SK-N-SH (cell line): ENCODE measurements at regions not wholly inside any gene's neighbourhood (a gene's known extent, or its start where the extent isn't known, plus 50 kb on each side); places are given as distances from the start of the nearest gene placed in this dataset.

Experiments
- CTCF ChIA-PET: fragments of 300-600, 350-600 bp; formaldehyde crosslinking; extraction: SDS; loops from one replicate; lab custom pipeline; 2021; lab: Yijun Ruan, JAX
- POLR2A ChIA-PET: fragments of 350-600 bp; sonication (Branson Sonifier 250); formaldehyde crosslinking; extraction: SDS; loops from one replicate; lab custom pipeline; 2020; ENCODE audit warnings: antibody characterized with exemption, inconsistent platforms; lab: Yijun Ruan, JAX
- DNase-seq: peaks from one replicate; pipeline ENCODE4 v3.0.0; 2012
- H2AFZ ChIP-seq: fragments of 200-600 bp; sonication (generic); 2 replicates; pipeline ENCODE4 v1.8.1; 2016; ENCODE audit warnings: antibody characterized with exemption, mild to moderate bottlenecking, low read depth
- H3F3A ChIP-seq: fragments of 200-600 bp; sonication (generic); replicated peaks from 2 replicates; pipeline ENCODE3; 2016; ENCODE audit warnings: antibody characterized with exemption, mild to moderate bottlenecking; ENCODE audit not compliant: insufficient read depth
- H3K27ac ChIP-seq, 2 experiments: fragments of 200-500 bp in 1 of 2; fragments of 200-600 bp in 1 of 2; sonication (Bioruptor generic) in 1 of 2; sonication (generic), shearing (Covaris generic) in 1 of 2; 2 replicates each; pipeline versions ENCODE4 v1.5.1 to v1.6.1; 2014 to 2016; ENCODE audit warnings: low read depth in 2 of 2, inconsistent platforms in 1 of 2, low read length in 1 of 2, mild to moderate bottlenecking in 1 of 2, mixed read lengths in 1 of 2
- H3K27me3 ChIP-seq: fragments of 200-600 bp; sonication (generic), shearing (Covaris generic); 2 replicates; pipeline ENCODE4 v1.6.1; 2016; ENCODE audit warnings: mixed run types; ENCODE audit not compliant: insufficient read depth
- H3K36me3 ChIP-seq, 2 experiments: fragments of 200-500 bp in 1 of 2; fragments of 200-600 bp in 1 of 2; sonication (Bioruptor generic) in 1 of 2; sonication (generic) in 1 of 2; replicated peaks in 1 of 2; 2 replicates each; pipeline versions ENCODE3 to v1.5.1; 2014 to 2016; ENCODE audit warnings: low read length in 1 of 2, mild to moderate bottlenecking in 1 of 2; ENCODE audit not compliant: insufficient read depth in 2 of 2, control insufficient read depth in 1 of 2
- H3K4me1 ChIP-seq, 2 experiments: fragments of 200-500 bp in 1 of 2; fragments of 200-600 bp in 1 of 2; sonication (Bioruptor generic) in 1 of 2; sonication (generic), shearing (Covaris generic) in 1 of 2; 2 replicates each; pipeline versions ENCODE4 v1.5.1 to v1.6.1; 2014 to 2016; ENCODE audit warnings: low read depth in 1 of 2, low read length in 1 of 2, mixed run types in 1 of 2; ENCODE audit not compliant: insufficient read depth in 2 of 2, control insufficient read depth in 1 of 2
- H3K4me2 ChIP-seq: fragments of 200-600 bp; sonication (generic), shearing (Covaris generic); 2 replicates; pipeline ENCODE4 v1.6.1; 2017; ENCODE audit warnings: mixed run types
- H3K4me3 ChIP-seq, 2 experiments: fragments of 200-500 bp in 1 of 2; fragments of 200-600 bp in 1 of 2; sonication (Bioruptor generic) in 1 of 2; sonication (generic), shearing (Covaris generic) in 1 of 2; 2 replicates each; pipeline versions ENCODE4 v1.5.1 to v1.8.1; 2014 to 2016; ENCODE audit warnings: low read depth in 2 of 2, inconsistent platforms in 1 of 2, low read length in 1 of 2, mild to moderate bottlenecking in 1 of 2, mixed read lengths in 1 of 2, moderate library complexity in 1 of 2
- H3K79me2 ChIP-seq: fragments of 200-600 bp; sonication (generic); 2 replicates; pipeline ENCODE4 v1.8.1; 2017; ENCODE audit warnings: mild to moderate bottlenecking; ENCODE audit not compliant: insufficient read depth
- H3K9ac ChIP-seq: fragments of 200-600 bp; sonication (generic); 2 replicates; pipeline ENCODE4 v1.6.1; 2017; ENCODE audit warnings: mixed run types
- H3K9me2 ChIP-seq: fragments of 200-600 bp; sonication (generic); 2 replicates; pipeline ENCODE4 v1.6.1; 2017; ENCODE audit warnings: mixed run types
- H3K9me3 ChIP-seq: fragments of 200-600 bp; sonication (generic); 2 replicates; pipeline ENCODE4 v1.6.1; 2017; ENCODE audit warnings: mixed run types, mild to moderate bottlenecking, moderate library complexity
- H4K20me1 ChIP-seq: fragments of 200-600 bp; sonication (generic); 2 replicates; pipeline ENCODE4 v1.6.1; 2017; ENCODE audit warnings: mild to moderate bottlenecking, mixed run types; ENCODE audit not compliant: insufficient read depth
- EZH2phosphoT487 ChIP-seq: fragments of 200-600 bp; sonication (generic); IDR thresholded peaks from 2 replicates; pipeline ENCODE4 v1.6.1; 2017; ENCODE audit warnings: low read depth, mixed run types, mild to moderate bottlenecking, antibody characterized with exemption, moderate library complexity, borderline replicate concordance
- FOXJ3 ChIP-seq: sonication (generic); formaldehyde crosslinking; IDR thresholded peaks from 2 replicates; pipeline ENCODE4 v1.5.1; 2020; ENCODE audit warnings: mild to moderate bottlenecking, missing genetic modification reagents
- FOXM1 ChIP-seq: IDR thresholded peaks from 2 replicates; pipeline ENCODE4 v1.4.0; 2012; ENCODE audit warnings: low read depth, mild to moderate bottlenecking
- GABPA ChIP-seq: IDR thresholded peaks from 2 replicates; pipeline ENCODE4 v1.4.0; 2012; ENCODE audit warnings: low read depth, mild to moderate bottlenecking
- GATA2 ChIP-seq: sonication (generic); formaldehyde crosslinking; IDR thresholded peaks from 2 replicates; pipeline ENCODE4 v1.5.0; 2020; ENCODE audit warnings: mild to moderate bottlenecking, missing genetic modification reagents
- JUND ChIP-seq: IDR thresholded peaks from 2 replicates; pipeline ENCODE4 v1.4.0; 2012
- NFIC ChIP-seq: IDR thresholded peaks from 2 replicates; pipeline ENCODE4 v1.4.0; 2012; ENCODE audit warnings: borderline replicate concordance
- NRF1 ChIP-seq: IDR thresholded peaks from 2 replicates; pipeline ENCODE4 v1.6.1; 2012; ENCODE audit warnings: low read depth, mild to moderate bottlenecking, low read length
- POLR2AphosphoS5 ChIP-seq: IDR thresholded peaks from 2 replicates; pipeline ENCODE4 v1.6.1; 2012; ENCODE audit warnings: low read depth, low read length
- SIN3A ChIP-seq: IDR thresholded peaks from 2 replicates; pipeline ENCODE4 v1.6.1; 2012; ENCODE audit warnings: low read depth, mild to moderate bottlenecking, low read length, moderate library complexity, borderline replicate concordance
- WGBS: methylation state at CpG from one replicate; pipeline ENCODE4 v1.1.6; 2017; ENCODE audit warnings: low lambda C conversion rate; 5-methylcytosine and 5-hydroxymethylcytosine counted together
- TF ChIP-seq, protein P1 (sequence below): IDR thresholded peaks from 2 replicates; pipeline ENCODE4 v1.4.0; 2012; ENCODE audit warnings: low read depth, borderline replicate concordance
- TF ChIP-seq, protein P2 (sequence below): IDR thresholded peaks from 2 replicates; pipeline ENCODE4 v1.4.0; 2012; ENCODE audit warnings: low read depth
- TF ChIP-seq, protein P3 (sequence below): IDR thresholded peaks from 2 replicates; pipeline ENCODE4 v1.6.1; 2012; ENCODE audit warnings: mild to moderate bottlenecking, low read depth, low read length, moderate library complexity

DNA sequence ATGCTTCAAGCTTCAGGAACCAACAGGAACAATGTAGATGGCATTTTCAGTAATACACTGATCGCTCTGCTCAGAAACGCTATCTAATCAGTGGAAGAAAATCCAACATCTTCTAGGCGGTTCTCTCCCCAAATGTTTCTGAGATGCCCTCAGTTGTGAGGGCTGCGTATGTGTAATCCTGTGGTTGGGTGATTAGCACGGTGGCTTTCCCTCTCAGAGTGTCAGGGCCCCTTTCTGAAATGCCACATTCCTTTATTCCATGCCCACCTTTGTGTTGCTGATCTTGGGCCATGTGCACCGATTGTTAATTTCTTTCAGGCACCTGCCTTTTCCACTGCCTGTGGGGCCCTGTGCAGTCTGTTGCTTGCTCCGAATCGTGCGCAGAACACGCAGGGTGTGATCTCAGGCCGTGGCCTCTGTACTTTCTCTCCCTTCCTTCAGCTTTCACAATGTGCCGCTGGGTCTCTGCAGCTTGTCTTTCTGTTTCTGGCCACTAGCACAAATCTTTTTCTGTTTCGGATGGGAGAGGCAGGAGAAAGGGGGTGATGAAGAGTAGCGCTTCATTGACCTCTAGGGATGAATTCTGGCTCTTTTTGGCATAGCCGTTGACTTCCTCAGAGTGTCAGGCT is 324.0 kb downstream of the PARP8 start:
- Histone ChIP-seq H3K4me2 (no peak overlapping the region), H3F3A (no peaks in the 10 kb centered on the region), H3K27ac (no peak overlapping the region), H3K27me3 (no peaks in the 10 kb centered on the region; the same call in 1 of the 2 replicates), H3K9ac (no peak overlapping the region), H3K4me1 (no peaks in the 10 kb centered on the region; a peak in 2 of 4 replicates), H2AFZ (no peak overlapping the region), H3K36me3 (no peaks in the 10 kb centered on the region), H3K79me2 (no peaks in the 10 kb centered on the region; the same call in 1 of the 2 replicates), H3K4me3 (no peak overlapping the region), H3K9me2 (no peaks in the 10 kb centered on the region), H3K9me3 (no peaks in the 10 kb centered on the region), H4K20me1 (no peaks in the 10 kb centered on the region)
- no peak for DNase-seq
- TF ChIP-seq SIN3A (no peak), FOXJ3 (no peak), EZH2phosphoT487 (no peak), GABPA (no peak), POLR2AphosphoS5 (no peak), NFIC (no peak), GATA2 (CRISPR knock-in tag) (no peak), JUND (no peak), NRF1 (no peak), FOXM1 (no peak)
- TF ChIP-seq, protein P1, sequence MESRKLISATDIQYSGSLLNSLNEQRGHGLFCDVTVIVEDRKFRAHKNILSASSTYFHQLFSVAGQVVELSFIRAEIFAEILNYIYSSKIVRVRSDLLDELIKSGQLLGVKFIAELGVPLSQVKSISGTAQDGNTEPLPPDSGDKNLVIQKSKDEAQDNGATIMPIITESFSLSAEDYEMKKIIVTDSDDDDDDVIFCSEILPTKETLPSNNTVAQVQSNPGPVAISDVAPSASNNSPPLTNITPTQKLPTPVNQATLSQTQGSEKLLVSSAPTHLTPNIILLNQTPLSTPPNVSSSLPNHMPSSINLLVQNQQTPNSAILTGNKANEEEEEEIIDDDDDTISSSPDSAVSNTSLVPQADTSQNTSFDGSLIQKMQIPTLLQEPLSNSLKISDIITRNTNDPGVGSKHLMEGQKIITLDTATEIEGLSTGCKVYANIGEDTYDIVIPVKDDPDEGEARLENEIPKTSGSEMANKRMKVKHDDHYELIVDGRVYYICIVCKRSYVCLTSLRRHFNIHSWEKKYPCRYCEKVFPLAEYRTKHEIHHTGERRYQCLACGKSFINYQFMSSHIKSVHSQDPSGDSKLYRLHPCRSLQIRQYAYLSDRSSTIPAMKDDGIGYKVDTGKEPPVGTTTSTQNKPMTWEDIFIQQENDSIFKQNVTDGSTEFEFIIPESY: no peak
- TF ChIP-seq, protein P2, sequence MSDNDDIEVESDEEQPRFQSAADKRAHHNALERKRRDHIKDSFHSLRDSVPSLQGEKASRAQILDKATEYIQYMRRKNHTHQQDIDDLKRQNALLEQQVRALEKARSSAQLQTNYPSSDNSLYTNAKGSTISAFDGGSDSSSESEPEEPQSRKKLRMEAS: no peak
- TF ChIP-seq, protein P3, sequence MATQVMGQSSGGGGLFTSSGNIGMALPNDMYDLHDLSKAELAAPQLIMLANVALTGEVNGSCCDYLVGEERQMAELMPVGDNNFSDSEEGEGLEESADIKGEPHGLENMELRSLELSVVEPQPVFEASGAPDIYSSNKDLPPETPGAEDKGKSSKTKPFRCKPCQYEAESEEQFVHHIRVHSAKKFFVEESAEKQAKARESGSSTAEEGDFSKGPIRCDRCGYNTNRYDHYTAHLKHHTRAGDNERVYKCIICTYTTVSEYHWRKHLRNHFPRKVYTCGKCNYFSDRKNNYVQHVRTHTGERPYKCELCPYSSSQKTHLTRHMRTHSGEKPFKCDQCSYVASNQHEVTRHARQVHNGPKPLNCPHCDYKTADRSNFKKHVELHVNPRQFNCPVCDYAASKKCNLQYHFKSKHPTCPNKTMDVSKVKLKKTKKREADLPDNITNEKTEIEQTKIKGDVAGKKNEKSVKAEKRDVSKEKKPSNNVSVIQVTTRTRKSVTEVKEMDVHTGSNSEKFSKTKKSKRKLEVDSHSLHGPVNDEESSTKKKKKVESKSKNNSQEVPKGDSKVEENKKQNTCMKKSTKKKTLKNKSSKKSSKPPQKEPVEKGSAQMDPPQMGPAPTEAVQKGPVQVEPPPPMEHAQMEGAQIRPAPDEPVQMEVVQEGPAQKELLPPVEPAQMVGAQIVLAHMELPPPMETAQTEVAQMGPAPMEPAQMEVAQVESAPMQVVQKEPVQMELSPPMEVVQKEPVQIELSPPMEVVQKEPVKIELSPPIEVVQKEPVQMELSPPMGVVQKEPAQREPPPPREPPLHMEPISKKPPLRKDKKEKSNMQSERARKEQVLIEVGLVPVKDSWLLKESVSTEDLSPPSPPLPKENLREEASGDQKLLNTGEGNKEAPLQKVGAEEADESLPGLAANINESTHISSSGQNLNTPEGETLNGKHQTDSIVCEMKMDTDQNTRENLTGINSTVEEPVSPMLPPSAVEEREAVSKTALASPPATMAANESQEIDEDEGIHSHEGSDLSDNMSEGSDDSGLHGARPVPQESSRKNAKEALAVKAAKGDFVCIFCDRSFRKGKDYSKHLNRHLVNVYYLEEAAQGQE: no peak
- ChIA-PET POLR2A (no interaction called here), CTCF (interaction anchor here (1.0 to 1.9 kb wide), 5 partner anchors 10 to 37 kb away, joined by 3 to 4 read pairs (median 3); no protein-coding TSS in a partner anchor)
- 75% methylated on average over 15 of the region's 15 CpGs for WGBS
